Central memory CD8-positive, alpha-beta T cell (primary cell): ENCODE measurements at regions not wholly inside any gene's neighbourhood (a gene's known extent, or its start where the extent isn't known, plus 50 kb on each side); places are given as distances from the start of the nearest gene placed in this dataset.
A peak's percentile ranks its signal among the peaks of the same experiment; 100 is the strongest.

Experiments
- ATAC-seq: fragments of 150-1000 bp; cut with Tn5 transposase; replicated peaks from 2 replicates; pipeline ENCODE4 v1.10.0; 2022; ENCODE audit warnings: mild to moderate bottlenecking, moderate FRiP score, moderate number of reproducible peaks; ENCODE audit not compliant: poor library complexity, severe bottlenecking; ENCODE audit errors: extremely low read depth
- DNase-seq, 2 donors: peaks; one replicate each; pipeline ENCODE4 v3.0.0; 2021; ENCODE audit warnings: low spot score in 2 of 2
- H3K27ac Mint-ChIP-seq: one replicate; pipeline ENCODE4 v1.8.0; 2022; ENCODE audit warnings: low read depth, mild to moderate bottlenecking, moderate library complexity, mixed read lengths
- H3K27me3 Mint-ChIP-seq: one replicate; pipeline ENCODE4 v1.8.0; 2022; ENCODE audit warnings: mixed read lengths
- H3K36me3 Mint-ChIP-seq: one replicate; pipeline ENCODE4 v1.8.0; 2022; ENCODE audit warnings: mild to moderate bottlenecking, moderate library complexity, mixed read lengths; ENCODE audit not compliant: insufficient read depth
- H3K4me1 Mint-ChIP-seq: one replicate; pipeline ENCODE4 v1.8.0; 2022; ENCODE audit warnings: mixed read lengths
- H3K4me3 Mint-ChIP-seq: one replicate; pipeline ENCODE4 v1.8.0; 2022; ENCODE audit warnings: mild to moderate bottlenecking, moderate library complexity, mixed read lengths
- H3K9me3 Mint-ChIP-seq: one replicate; pipeline ENCODE4 v1.8.0; 2022; ENCODE audit warnings: mixed read lengths

DNA sequence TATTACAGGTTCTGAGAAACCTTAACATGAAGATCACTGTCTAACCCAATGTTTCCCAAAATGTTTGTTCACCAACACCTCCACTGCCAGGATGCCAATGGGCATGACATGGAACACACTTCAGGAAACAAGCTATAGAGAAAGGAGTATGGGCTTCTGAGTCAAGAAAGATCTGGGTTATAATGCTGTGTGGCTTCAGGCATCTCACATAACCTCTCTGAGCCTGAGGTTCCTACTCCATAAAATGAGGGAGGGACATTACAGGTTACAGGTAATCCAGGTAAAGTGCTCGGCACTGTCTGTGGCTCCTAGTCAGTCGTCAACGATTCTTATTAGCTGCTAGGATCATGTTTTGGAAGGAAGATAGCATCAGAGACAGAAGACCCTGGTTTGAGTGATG is 126.4 kb upstream of the SMAD3 start:
- ATAC-seq (no peak), DNase-seq (no peak)
- no peak overlapping the region for H3K4me3 Mint-ChIP-seq
- peaks cover 20% of the 10 kb centered on the region for H3K27me3 Mint-ChIP-seq
- H3K27ac Mint-ChIP-seq, result no peak overlapping the region
- no peaks in the 10 kb centered on the region for H3K36me3 Mint-ChIP-seq
- H3K9me3 Mint-ChIP-seq, result no peaks in the 10 kb centered on the region
- H3K4me1 Mint-ChIP-seq, result no peaks in the 10 kb centered on the region

DNA sequence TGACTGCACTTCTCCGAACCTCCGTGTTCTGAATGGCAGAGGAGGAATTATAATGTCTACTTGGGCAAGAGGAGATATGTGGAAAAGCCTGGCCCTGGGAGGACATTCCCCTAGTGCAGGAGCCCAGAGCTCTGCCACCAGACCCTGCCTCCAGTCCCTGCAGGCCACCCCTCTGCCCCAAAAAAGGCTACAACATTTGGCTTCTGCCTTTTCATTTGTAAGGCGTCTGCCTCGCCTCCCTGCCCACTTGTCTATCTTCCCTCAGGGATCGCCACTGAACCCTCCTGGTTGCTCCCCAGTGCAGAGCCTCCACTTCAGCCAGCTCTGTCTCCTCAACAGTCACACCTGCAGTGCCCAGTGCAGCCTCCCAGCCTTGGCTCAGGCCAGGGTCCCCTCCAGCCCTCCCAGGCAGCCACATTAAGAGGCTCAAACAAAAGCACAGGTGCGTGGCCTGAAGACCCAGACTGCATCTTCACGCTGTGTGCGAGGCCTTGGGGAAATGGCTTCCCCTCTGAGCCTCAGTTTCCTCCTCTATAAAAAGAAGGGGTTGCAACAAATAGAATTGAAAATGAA is 125.9 kb upstream of the SMAD3 start:
- peaks cover 19% of the 10 kb centered on the region for H3K27me3 Mint-ChIP-seq
- H3K27ac Mint-ChIP-seq, result no peak overlapping the region
- no peak for DNase-seq
- no peaks in the 10 kb centered on the region for H3K36me3 Mint-ChIP-seq
- no peaks in the 10 kb centered on the region for H3K9me3 Mint-ChIP-seq
- no peaks in the 10 kb centered on the region for H3K4me1 Mint-ChIP-seq
- ATAC-seq, result no peak
- H3K4me3 Mint-ChIP-seq, result no peak overlapping the region

DNA sequence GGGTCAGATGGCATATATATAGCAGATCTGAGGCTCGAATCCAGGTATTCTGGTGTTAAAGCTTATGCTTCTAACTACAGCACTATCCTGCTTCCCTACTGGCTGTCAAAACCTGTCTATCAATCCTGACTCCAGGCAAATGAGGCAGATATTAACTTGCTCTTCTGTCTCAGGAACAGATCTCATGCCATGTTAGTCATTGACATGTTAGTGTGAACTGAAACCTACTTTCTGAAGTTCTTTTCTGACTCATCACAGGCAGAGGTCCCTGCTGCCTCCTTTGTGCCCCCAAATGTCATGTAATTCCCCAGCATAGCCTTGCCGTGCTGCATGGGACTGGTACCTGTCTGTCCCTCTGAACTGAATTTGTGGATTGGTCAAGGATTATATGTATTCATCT is 125.0 kb upstream of the SMAD3 start:
- H3K4me1 Mint-ChIP-seq, result no peaks in the 10 kb centered on the region
- no peaks in the 10 kb centered on the region for H3K9me3 Mint-ChIP-seq
- no peak overlapping the region for H3K27ac Mint-ChIP-seq
- H3K36me3 Mint-ChIP-seq, result no peaks in the 10 kb centered on the region
- DNase-seq (no peak), ATAC-seq (no peak)
- no peak overlapping the region for H3K4me3 Mint-ChIP-seq
- peaks cover 11% of the 10 kb centered on the region for H3K27me3 Mint-ChIP-seq

DNA sequence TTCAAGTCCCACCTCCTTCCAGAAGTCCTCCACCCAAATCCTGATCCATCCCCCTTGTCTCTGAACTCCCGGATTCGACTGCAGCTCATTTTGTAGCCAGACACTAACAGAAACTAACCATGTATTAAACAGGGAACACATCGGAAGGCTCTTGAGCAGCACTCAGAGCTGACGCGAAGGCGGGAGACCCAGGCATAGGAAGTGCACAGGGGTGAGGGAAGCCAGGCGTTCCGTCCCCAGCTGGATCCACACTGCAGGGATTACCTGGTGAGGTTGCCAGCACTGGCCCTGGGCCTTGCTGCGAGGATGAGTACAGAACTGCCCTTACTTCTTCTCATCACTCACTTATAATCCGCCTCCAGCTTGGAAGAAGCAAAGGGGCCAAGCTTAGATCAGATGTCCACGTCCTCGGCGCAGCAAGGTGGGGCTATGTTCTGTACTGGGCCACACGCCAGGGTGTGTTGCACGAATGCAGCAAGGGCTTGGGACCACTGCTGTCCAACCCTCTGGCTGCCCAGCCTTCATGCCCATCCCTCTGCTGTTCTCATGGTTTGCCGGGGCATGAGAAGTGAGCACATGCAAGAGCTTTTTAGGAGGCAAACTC is 124.2 kb upstream of the SMAD3 start:
- H3K36me3 Mint-ChIP-seq, result no peaks in the 10 kb centered on the region
- H3K9me3 Mint-ChIP-seq, result no peaks in the 10 kb centered on the region
- H3K4me3 Mint-ChIP-seq, result no peak overlapping the region
- H3K27me3 Mint-ChIP-seq, result peaks cover 3% of the 10 kb centered on the region
- H3K27ac Mint-ChIP-seq, result no peak overlapping the region
- H3K4me1 Mint-ChIP-seq, result no peaks in the 10 kb centered on the region
- DNase-seq (no peak), ATAC-seq (no peak)

DNA sequence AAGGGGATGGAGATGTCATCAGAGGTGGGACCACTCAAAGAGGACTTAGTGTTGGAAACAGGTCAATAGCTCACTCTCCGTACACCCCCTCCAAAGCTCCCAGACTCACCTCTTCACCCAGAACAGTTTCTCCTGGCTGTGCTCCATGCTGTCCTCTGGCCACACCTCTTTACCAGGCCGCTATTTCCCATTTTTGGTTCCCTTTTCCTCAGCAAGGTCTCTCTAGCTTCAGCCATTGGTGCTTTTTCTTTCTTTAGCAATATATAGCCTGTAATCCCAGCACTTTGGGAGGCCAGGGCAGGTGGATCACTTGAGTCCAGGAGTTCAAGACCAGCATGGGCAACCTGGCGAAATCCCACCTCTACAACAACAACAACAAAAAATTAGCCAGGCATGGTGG is 123.6 kb upstream of the SMAD3 start:
- DNase-seq (no peak), ATAC-seq (no peak)
- Mint-ChIP-seq H3K36me3 (no peaks in the 10 kb centered on the region), H3K27ac (no peak overlapping the region), H3K27me3 (no peaks in the 10 kb centered on the region), H3K4me3 (no peak overlapping the region), H3K9me3 (no peaks in the 10 kb centered on the region), H3K4me1 (no peaks in the 10 kb centered on the region)

DNA sequence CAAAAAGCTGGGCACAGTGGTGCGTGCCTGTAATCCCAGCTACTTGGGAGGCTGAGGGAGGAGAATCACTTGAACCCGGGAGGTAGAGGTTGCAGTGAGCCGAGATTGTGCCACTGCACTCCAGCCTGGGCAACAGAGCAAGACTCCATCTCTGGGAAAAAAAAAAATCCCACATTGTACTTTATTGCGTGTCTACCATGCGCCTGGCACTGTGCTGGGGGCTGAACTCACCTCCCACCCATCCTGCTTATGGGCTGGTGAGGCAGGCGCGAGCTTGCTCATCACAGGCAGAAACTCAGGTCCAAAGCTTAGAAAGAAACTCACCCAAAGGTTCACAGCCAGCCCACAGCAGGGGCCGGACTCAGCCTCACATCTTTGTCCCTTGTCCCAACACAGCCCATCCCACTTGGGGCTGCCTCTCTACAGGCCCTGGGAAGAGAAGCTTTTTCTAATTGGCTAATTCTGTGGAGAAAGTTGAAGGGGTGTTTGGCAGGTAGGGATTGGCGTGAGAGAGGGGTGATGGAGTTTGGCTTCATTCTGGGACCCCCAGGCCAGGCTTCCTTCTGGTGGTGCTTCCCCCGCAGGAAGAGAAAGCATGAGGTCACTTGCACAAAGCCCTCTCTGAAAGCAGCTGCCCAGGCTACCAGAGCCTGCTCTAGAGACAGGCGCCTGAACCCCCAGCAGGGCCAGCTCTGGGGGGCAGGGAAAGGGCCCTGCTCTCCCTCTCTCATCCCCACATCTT is 122.6 kb upstream of the SMAD3 start:
- Mint-ChIP-seq H3K4me3 (no peak overlapping the region), H3K9me3 (no peaks in the 10 kb centered on the region), H3K4me1 (no peaks in the 10 kb centered on the region), H3K27ac (no peak overlapping the region), H3K36me3 (peaks cover 3% of the 10 kb centered on the region), H3K27me3 (no peaks in the 10 kb centered on the region)
- ATAC-seq, result no peak
- no peak for DNase-seq

DNA sequence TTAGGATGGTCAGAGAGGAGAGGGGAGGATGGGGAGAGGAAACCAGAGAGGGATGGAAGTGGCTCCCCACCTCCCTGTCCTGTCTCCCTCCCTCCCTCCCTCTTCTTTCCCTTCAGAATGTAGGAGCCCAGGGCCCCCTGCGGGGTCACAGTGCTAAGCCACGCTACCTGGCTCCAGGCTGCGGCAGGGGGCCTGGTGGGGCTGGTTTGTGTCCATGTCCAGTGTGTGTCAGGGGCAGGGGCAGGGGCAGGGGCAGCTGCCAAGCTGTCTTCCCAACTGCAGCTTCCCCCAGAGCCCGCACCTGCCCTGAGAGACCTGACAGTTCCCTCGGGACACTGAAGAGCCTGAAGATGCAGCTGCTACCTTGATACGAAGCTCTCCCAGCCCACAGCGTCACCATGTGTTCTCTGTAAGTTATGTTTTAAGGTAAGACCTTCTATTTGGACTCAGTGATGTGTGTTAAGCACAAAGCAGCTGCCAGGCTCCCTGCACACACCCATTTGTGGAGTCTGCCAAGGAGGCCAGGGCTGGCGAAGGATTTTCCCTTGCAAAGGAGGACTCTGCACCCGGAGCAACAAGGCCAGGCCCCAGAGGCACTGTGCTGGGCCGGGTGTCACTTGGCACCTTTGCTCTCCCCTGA is 121.8 kb upstream of the SMAD3 start:
- DNase-seq, result no peak
- ATAC-seq, result no peak
- Mint-ChIP-seq H3K36me3 (peaks cover 3% of the 10 kb centered on the region), H3K9me3 (no peaks in the 10 kb centered on the region), H3K4me1 (no peaks in the 10 kb centered on the region), H3K27ac (no peak overlapping the region), H3K27me3 (no peaks in the 10 kb centered on the region), H3K4me3 (no peak overlapping the region)

DNA sequence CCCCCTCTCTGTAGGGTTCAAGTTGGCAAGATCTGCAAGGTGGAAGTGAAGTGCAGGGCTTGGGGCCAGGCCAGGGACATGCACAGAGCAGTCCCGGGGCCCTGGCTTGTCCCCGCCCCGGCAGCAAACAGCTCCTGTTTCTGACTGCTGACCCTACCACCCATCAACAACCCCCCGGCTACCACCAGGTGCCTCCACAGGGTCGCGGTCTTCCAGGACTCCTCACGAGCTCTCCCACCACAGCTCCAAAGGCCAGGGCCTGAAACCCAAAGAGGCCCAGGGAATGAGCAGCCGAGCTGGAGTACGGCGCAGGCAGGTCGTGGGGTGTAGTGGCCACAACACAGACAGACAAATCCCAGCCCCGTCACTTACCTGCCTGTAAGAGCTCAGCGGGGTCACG is 121.3 kb upstream of the SMAD3 start:
- ATAC-seq (no peak), DNase-seq (no peak)
- Mint-ChIP-seq H3K4me1 (no peaks in the 10 kb centered on the region), H3K9me3 (no peaks in the 10 kb centered on the region), H3K36me3 (peaks cover 3% of the 10 kb centered on the region), H3K27me3 (no peaks in the 10 kb centered on the region), H3K4me3 (no peak overlapping the region), H3K27ac (no peak overlapping the region)

DNA sequence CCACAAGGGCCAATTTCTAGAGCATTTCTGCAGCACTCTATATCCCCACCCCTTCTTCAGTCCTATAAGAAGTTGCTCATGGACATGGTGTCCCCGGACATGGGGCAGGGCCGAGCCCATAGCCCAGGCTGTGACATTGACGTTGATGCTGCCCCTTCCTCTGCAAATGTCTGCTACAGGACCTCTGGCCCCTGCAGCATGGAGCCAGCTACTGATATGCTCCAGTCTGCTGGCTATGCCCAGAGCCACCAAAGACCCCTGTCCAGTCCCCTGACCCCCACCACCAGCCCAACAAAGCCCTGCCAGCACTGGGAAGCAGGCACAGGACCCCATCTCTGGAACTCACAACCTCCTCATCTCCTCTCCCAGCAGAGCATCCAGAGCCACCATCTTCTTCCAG is 120.1 kb upstream of the SMAD3 start:
- H3K4me3 Mint-ChIP-seq, result no peak overlapping the region
- H3K4me1 Mint-ChIP-seq, result no peaks in the 10 kb centered on the region
- no peaks in the 10 kb centered on the region for H3K27me3 Mint-ChIP-seq
- H3K36me3 Mint-ChIP-seq, result peaks cover 3% of the 10 kb centered on the region
- ATAC-seq, result no peak
- H3K27ac Mint-ChIP-seq, result no peak overlapping the region
- no peak for DNase-seq
- H3K9me3 Mint-ChIP-seq, result no peaks in the 10 kb centered on the region

DNA sequence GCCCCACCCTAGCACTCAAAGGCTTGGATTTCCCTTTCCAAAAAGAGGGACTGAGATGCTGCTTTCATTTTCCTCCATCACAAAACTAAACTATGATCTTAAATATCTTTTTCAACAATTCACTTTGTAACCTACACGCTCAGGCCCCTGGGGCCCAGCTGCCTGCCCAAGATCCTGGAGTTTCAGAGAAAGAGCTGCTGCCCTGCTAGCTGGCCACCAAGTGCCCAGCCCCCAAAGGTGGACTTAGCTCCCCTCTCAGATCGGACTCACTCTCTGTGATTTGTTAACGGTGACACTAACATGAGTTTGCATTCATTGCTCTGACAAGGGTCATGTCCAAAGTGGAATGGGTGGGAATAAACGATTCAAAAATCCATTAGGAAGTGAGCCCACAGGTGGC is 119.6 kb upstream of the SMAD3 start:
- Mint-ChIP-seq H3K36me3 (peaks cover 3% of the 10 kb centered on the region), H3K4me1 (no peaks in the 10 kb centered on the region), H3K27me3 (no peaks in the 10 kb centered on the region), H3K27ac (no peak overlapping the region), H3K9me3 (no peaks in the 10 kb centered on the region), H3K4me3 (no peak overlapping the region)
- DNase-seq, result no peak
- ATAC-seq, result no peak

DNA sequence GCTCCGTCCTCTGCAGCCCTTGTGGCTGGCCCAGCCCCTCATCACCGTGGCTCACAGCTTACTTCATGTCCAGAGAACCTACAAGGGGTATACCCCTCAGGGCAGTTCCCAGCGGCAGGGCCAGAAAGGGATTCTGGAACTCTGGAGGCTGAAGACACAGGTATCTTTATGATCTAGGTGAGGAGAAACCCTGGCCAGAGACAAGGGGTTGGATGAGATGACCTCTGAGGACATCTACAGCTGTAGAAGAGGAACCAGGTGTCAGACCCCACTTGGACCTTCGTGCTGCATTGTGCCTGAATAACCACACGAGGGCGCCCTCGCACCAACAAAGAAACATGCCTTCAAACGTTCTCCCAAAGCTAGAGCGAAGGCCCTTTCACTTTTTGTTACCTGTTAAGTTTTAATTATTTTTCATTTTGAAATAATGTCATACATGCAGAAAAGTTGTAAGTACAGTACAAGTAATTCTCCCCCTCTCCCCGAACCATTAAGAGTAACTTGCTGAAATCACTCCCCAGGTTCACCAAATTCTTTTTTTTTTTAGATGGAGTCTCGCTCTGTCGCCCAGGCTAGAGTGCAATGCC is 118.7 kb upstream of the SMAD3 start:
- Mint-ChIP-seq H3K4me3 (no peak overlapping the region), H3K27me3 (no peaks in the 10 kb centered on the region), H3K4me1 (no peaks in the 10 kb centered on the region), H3K36me3 (peaks cover 3% of the 10 kb centered on the region), H3K9me3 (no peaks in the 10 kb centered on the region), H3K27ac (no peak overlapping the region)
- ATAC-seq (peak; percentile 24), DNase-seq (peak; percentile 64 to 75)

DNA sequence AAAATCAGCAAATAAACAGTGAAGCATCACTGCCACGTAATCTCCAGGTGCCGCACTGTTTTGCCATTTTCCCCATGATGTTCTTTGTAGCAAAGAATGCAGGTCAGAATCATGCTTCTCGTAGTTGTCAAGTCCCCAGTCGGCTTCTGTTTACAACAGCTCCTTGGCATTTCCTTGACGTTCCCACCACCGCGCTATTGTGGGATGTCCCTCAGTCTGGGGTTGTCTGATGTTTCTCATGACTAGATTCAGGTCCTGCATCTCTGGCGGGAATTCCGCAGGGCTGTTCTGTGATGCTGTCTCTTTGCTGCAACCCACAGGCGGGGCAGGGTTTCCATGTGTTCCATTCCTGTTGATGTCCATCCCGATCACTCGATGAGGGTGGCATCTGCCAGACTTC is 117.9 kb upstream of the SMAD3 start:
- ATAC-seq (no peak), DNase-seq (no peak)
- Mint-ChIP-seq H3K4me3 (no peak overlapping the region), H3K9me3 (no peaks in the 10 kb centered on the region), H3K36me3 (peaks cover 3% of the 10 kb centered on the region), H3K4me1 (no peaks in the 10 kb centered on the region), H3K27me3 (no peaks in the 10 kb centered on the region), H3K27ac (peak overlapping the region; percentile 23)

DNA sequence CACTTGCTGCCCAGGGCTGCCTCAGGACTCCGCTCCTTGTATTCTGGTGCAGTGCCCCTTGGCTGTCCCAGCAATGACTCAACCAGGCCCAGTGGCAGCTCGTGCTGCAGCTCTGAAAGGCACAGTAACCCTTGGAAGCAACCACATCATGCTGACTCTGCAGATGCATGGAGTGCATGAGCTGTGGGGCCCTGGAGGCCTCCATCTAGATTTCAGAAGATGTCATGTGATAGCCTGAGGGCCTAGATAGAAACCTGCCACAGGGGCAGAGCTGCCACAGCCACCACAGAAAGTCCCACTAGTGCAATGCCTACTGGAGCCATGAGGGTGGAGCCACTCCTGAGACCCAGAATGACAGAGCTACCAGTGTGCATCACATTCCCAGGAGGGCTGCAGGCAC is 117.1 kb upstream of the SMAD3 start:
- ATAC-seq, result no peak
- DNase-seq, result no peak
- Mint-ChIP-seq H3K4me3 (no peak overlapping the region), H3K27ac (no peak overlapping the region), H3K36me3 (peaks cover 3% of the 10 kb centered on the region), H3K4me1 (no peaks in the 10 kb centered on the region), H3K9me3 (no peaks in the 10 kb centered on the region), H3K27me3 (no peaks in the 10 kb centered on the region)
